ENCODE measurements at regions not wholly inside any gene's neighbourhood (a gene's known extent, or its start where the extent isn't known, plus 50 kb on each side); places are given as distances from the start of the nearest gene placed in this dataset.

GRCh38 chr10:108208732-108209131 is 1044.2 kb upstream of the SORCS1 start (continued):
- no peak for TF ChIP-seq ZNF394 (tag by site-specific recombination; IDR thresholded peaks at IDR 0.05; ENCODE audit: borderline replicate concordance)

GRCh38 chr10:108208038-108208437 is 1043.5 kb upstream of the SORCS1 start:
- CTCF ChIA-PET: no interaction called here
- TF ChIP-seq ZNF777 (tag by site-specific recombination; IDR thresholded peaks at IDR 0.05; ENCODE audit: borderline replicate concordance) (no peak), ZNF433 (tag by site-specific recombination; IDR thresholded peaks at IDR 0.05; ENCODE audit: low read depth) (no peak)
- POLR2A ChIA-PET: no interaction called here
- no peaks in the 10 kb centered on the region for H3K9me3 ChIP-seq (ENCODE audit: control insufficient read depth, insufficient read depth, low read depth, low read length)
- no peaks in the 10 kb centered on the region for H3K36me3 ChIP-seq (ENCODE audit: control insufficient read depth in 2 of 2, insufficient read depth in 1 of 2, low read length in 2 of 2)
- H3K4me1 ChIP-seq (ENCODE audit: control insufficient read depth, insufficient read depth, low read length): no peaks in the 10 kb centered on the region
- H3K4me3 ChIP-seq (ENCODE audit: low read depth, low read length): no peak overlapping the region
- no peak overlapping the region for H3K27ac ChIP-seq (ENCODE audit: extremely low read depth, low read depth, low read length)

GRCh38 chr10:108204528-108205305 is 1040.2 kb upstream of the SORCS1 start:
- peak; percentile 21 for TF ChIP-seq ZNF654 (tag by site-specific recombination; IDR thresholded peaks at IDR 0.05; ENCODE audit: low read depth)
- TF ChIP-seq ZNF530 (tag by site-specific recombination; IDR thresholded peaks at IDR 0.05; ENCODE audit: low read depth): no peak
- H3K4me1 ChIP-seq (ENCODE audit: control insufficient read depth, insufficient read depth, low read length): no peaks in the 10 kb centered on the region
- POLR2A ChIA-PET: no interaction called here
- no peaks in the 10 kb centered on the region for H3K9me3 ChIP-seq (ENCODE audit: control insufficient read depth, insufficient read depth, low read depth, low read length)
- no peak overlapping the region for H3K27ac ChIP-seq (ENCODE audit: extremely low read depth, low read depth, low read length)
- CTCF ChIA-PET: interaction anchor here (0.5 to 2.5 kb wide), 33 partner anchors 9 to 1782 kb away, joined by 3 to 13 read pairs (median 3); no protein-coding TSS in a partner anchor
- H3K36me3 ChIP-seq (ENCODE audit: control insufficient read depth in 2 of 2, insufficient read depth in 1 of 2, low read length in 2 of 2): no peaks in the 10 kb centered on the region
- H3K4me3 ChIP-seq (ENCODE audit: low read depth, low read length): no peak overlapping the region

GRCh38 chr10:108203905-108204527 is 1039.5 kb upstream of the SORCS1 start:
- H3K36me3 ChIP-seq (ENCODE audit: control insufficient read depth in 2 of 2, insufficient read depth in 1 of 2, low read length in 2 of 2): no peaks in the 10 kb centered on the region
- H3K27ac ChIP-seq (ENCODE audit: extremely low read depth, low read depth, low read length): no peak overlapping the region
- CTCF ChIA-PET: interaction anchor here (0.5 to 2.5 kb wide), 28 partner anchors 9 to 1499 kb away, joined by 3 to 13 read pairs (median 3); no protein-coding TSS in a partner anchor

More at GRCh38 chr10:108203905-108204527, 1039.5 kb upstream of the SORCS1 start:
- no peaks in the 10 kb centered on the region for H3K4me1 ChIP-seq (ENCODE audit: control insufficient read depth, insufficient read depth, low read length)
- no peak for TF ChIP-seq ZNF560 (tag by site-specific recombination; IDR thresholded peaks at IDR 0.05; ENCODE audit: borderline replicate concordance)
- TF ChIP-seq ZNF362 (tag by site-specific recombination; IDR thresholded peaks at IDR 0.05): no peak
- no peak for TF ChIP-seq ZNF341 (tag by site-specific recombination; IDR thresholded peaks at IDR 0.05; ENCODE audit: low read depth)
- TF ChIP-seq YY1 (tag by site-specific recombination; IDR thresholded peaks at IDR 0.05): no peak
- no peak for TF ChIP-seq ZSCAN4 (tag by site-specific recombination; IDR thresholded peaks at IDR 0.05)
- no peak for TF ChIP-seq ZNF37A (tag by site-specific recombination; IDR thresholded peaks at IDR 0.05)
- no peak for TF ChIP-seq PBX3 (CRISPR knock-in tag; IDR thresholded peaks at IDR 0.05)
- TF ChIP-seq ZNF2 (tag by site-specific recombination; IDR thresholded peaks at IDR 0.05): no peak
- no peak for TF ChIP-seq ZNF558 (tag by site-specific recombination; IDR thresholded peaks at IDR 0.05)
- TF ChIP-seq HOXC10 (CRISPR knock-in tag; IDR thresholded peaks at IDR 0.05): no peak
- no peak for TF ChIP-seq ZBTB6 (tag by site-specific recombination; IDR thresholded peaks at IDR 0.05)
- no peak for TF ChIP-seq ZXDB (tag by site-specific recombination; IDR thresholded peaks at IDR 0.05)
- TF ChIP-seq KLF8 (tag by site-specific recombination; IDR thresholded peaks at IDR 0.05): no peak
- TF ChIP-seq ZNF776 (tag by site-specific recombination; IDR thresholded peaks at IDR 0.05; ENCODE audit: borderline replicate concordance): no peak
- no peak for TF ChIP-seq ZNF701 (tag by site-specific recombination; IDR thresholded peaks at IDR 0.05)
- TF ChIP-seq RBAK (tag by site-specific recombination; IDR thresholded peaks at IDR 0.05): no peak
- no peak for TF ChIP-seq ZNF510 (tag by site-specific recombination; IDR thresholded peaks at IDR 0.05; ENCODE audit: insufficient replicate concordance)
- no peak for TF ChIP-seq IKZF3 (tag by site-specific recombination; IDR thresholded peaks at IDR 0.05)
- TF ChIP-seq KLF9 (tag by site-specific recombination; IDR thresholded peaks at IDR 0.05; ENCODE audit: low read depth): no peak
- POLR2A ChIA-PET: no interaction called here
- no peaks in the 10 kb centered on the region for H3K9me3 ChIP-seq (ENCODE audit: control insufficient read depth, insufficient read depth, low read depth, low read length)
- no peak overlapping the region for H3K4me3 ChIP-seq (ENCODE audit: low read depth, low read length)
